HG03108 (cell line): ENCODE measurements at regions not wholly inside any gene's neighbourhood (a gene's known extent, or its start where the extent isn't known, plus 50 kb on each side); places are given as distances from the start of the nearest gene placed in this dataset.
"Not testable (repeated sequence)": the region's sequence is repeated elsewhere in the genome, so short reads cannot be mapped to it uniquely, and the experiment has no call there.

Source experiments
- ATAC-seq: cut with Tn5 transposase; IDR thresholded peaks from one replicate; pipeline ENCODE4 v1.9.1; 2021; ENCODE audit warnings: moderate library complexity; ENCODE audit not compliant: unreplicated experiment

- no peak for ATAC-seq
Measured at GRCh38 chr6:135647521-135647920, 150.0 kb upstream of the AHI1 start.

DNA sequence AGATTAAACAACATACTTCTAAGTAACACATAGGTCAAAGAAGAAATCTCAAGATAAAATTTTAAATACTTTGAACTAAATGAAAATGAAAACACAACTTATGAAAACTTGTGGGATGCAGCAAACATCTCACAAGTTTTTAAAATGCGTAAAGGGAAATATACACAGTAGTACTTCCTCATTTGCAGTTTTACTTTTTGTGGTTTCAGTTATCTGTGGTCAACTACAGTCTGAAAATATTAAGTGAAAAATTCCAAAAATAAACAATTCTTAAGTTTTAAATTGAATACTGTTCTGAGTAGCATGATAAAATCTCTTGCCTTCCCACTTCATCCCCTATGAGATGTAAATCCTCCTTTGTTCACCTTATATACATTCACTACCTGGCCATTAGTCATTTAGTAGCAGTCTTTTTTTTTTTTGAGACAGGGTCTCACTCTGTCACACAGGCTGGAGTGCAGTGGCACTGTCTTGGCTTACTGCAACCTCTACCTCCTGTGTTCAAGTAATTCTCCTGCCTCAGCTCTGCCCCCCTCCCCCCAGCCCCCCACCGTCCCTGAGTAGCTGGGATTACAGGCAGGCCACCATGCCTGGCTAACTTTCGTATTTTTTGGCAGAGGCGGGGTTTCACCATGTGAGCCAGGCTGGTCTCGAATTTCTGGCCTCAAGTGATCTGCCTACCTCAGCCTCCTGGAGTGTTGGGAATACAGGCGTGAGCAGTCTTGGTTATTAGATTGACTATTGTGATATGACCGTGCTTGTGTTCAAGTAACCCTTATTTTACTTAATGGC, 154.6 kb upstream of the AHI1 start:
- peak; percentile 96 for ATAC-seq

GRCh38 chr6:135655055-135655454, 157.5 kb upstream of the AHI1 start:
- ATAC-seq = no peak

DNA sequence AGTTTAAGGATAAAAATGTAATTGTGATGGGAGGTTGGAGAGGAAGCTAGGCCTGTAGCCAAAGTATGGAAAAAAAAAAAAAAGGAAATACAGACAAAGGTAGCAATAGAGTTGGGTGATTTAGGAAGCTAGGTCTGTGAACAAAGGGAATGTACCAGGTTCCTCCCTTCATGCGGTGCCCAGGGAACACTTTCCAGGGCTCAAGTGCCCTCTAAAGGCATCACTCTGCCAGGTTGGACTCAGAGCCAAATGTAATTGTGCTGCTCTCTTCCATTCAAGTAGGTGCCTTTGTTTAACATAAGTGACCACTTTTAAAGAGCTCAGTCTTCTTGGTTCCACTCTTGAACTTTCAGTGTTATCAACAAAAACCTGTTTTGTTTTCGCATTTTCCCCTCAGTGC, 159.7 kb upstream of the AHI1 start:
- no peak for ATAC-seq

GRCh38 chr6:135658481-135658880, 160.9 kb upstream of the AHI1 start:
- ATAC-seq = no peak

DNA sequence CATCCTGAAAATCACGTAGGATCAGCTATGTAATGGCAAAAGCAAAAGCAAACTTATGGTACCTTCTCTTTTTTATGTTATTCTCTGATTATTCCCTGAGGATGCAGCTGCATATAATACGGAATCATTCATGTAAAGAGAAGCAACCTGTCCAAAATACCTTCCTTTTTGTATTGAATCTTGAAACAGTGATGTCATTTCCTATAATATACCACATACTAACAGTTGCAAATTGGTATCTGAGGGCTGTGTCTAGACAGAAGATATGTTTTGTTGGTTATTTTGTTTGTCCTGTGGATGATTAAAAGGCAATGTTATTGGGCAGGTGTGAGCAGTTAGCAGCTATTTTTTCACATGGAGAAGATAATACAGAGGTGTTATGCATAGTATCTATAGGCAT, 161.4 kb upstream of the AHI1 start:
- ATAC-seq = no peak

DNA sequence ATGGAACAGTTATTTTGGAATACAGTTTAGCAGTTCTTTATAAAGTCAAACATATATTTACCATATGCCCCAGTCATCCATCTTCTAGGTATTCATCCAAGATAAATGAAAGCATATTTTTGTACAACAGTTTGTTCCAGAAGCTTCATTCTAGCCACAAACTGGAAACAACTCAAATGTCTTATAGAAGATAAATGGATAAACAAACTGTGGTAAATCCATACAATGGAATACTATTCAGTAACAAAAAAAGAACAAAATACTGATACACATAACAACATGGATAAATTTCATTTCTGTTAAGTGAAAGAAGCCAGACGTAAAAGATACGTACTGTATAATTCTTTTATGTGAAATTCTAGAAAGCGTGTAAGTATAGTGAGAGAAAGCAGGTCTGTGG, 167.0 kb upstream of the AHI1 start:
- no peak for ATAC-seq

- ATAC-seq = no peak
Measured at GRCh38 chr6:135665935-135666334, 168.4 kb upstream of the AHI1 start.

- no peak for ATAC-seq
Measured at GRCh38 chr6:135667691-135668455, 170.3 kb upstream of the AHI1 start.

DNA sequence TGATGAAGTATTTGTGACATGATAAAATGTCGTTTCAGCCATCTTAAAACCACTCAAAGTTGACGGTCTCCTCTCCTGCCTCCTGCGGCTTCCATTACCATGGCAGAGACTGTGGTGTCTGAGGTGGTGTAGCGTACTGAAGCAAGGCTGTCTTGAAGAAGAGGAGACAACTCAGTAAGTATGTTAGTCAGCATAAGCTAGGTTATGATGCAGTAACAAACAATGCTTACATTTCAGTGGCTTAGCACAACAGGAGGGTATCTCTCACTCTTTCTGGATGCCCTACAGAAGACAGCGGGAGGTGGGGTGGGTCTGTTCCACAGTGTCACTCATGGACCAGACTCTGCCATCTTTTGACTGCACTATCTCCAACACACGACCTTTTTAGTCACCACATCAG, 174.7 kb upstream of the AHI1 start:
- no peak for ATAC-seq

GRCh38 chr6:135673501-135674309, 176.2 kb upstream of the AHI1 start:
- no peak for ATAC-seq

DNA sequence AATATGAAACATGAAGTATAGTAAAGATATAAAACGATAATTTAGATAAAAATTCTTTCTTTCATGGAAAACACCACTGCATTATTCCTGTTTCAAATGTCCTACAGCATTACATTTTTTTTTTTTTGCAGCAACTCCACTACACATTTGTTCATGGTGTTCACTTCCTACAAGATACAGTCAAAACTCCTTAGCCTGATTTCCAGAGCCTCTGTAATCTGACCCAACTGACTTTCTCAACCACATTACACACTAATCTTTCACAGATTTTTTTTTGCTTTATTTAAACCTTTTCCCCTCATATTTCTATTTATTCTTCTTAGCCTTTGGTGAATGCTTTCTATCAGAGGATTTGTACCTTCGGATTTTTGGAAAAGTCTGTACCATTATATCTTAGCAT, 176.5 kb upstream of the PDE7B start:
- no peak for ATAC-seq

GRCh38 chr6:135675862-135676261, 175.6 kb upstream of the PDE7B start:
- ATAC-seq = no peak

GRCh38 chr6:135680964-135681913, 170.3 kb upstream of the PDE7B start:
- ATAC-seq = no peak

DNA sequence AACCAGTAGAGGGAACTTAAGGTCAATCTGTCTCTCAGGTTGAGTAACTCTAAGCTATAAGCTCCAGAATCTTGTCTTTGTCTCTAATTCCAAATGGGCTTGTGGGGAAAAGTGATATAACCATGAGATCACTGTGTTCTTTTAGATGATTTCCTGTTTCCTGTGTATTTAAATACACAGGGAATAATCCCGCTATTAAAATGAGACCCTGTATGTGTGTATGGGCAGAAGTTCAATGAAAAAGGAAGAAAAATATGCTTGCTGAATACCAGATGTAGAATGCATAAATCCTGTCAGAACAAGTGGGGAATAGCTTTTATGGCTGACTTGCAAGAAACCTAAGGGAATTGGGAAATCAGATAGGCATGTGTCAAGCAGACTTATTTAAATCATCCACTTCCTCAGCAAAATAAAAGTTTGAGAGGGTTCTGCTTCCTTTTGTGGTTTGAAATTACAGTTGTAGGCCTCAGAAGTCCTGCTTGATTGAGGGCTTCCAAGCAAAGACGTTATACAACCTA, 164.7 kb upstream of the PDE7B start:
- no peak for ATAC-seq

DNA sequence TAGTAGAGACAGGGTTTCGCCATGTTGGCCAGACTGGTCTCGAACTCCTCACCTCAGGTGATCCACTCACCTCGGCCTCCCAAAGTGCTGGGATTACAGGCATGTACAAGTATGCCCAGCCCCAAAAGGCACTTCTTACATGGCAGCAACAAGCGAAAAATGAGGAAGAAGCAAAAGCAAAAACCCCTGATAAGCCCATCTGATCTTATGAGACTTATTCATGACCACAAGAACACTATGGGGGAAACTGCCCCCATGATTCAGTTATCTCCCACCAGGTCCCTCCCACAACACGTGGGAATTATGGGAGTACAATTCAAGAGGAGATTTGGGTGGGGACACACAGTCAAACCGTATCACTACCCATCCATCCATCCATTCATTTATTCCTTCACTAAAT, 163.0 kb upstream of the PDE7B start:
- not testable (repeated sequence) for ATAC-seq

- ATAC-seq = no peak
Measured at GRCh38 chr6:135692426-135692825, 159.1 kb upstream of the PDE7B start.

DNA sequence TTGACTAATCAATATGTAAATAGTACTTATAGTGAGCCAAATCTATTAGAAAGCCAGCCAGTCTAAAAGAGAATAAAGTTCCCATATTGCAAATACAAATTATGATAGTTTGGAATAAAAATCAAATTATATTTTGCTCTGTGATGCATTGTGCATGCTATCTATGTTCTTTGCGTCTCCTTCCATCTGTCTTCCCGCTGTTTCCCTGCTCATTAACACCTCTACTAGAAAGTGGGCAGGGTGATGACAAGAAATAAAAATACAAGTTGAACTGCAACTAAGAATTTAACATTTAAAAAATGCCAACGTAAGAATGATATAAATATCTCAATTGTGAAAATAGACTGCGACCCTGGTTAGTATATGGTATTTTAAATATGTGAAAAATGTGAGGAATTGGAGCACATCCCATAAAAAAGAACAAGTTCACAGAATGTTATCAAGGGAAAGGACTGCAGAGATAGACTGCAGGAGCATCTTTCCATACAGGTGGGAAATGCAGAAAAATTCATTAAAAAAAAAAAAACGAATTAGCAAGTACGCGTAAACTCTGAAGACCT, 157.6 kb upstream of the PDE7B start:
- no peak for ATAC-seq

DNA sequence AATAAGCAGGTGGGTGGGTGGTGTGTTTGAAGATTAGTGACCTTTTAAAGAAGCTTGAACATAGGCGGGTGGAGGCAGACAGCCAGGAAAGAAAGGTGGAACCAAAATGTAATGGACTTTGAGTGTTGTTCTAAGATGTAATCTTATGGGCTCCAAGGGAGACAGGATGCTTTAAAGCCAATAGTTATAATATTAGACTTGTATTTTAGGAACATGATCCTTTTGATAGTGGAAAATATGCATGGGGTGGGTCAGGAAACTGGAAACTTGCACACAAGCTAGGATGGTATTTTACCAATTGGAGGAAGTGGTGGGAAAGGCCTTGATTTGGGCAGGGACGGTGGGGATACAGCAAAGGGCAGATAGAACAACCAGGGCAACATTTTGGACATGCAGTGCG, 151.8 kb upstream of the PDE7B start:
- no peak for ATAC-seq

DNA sequence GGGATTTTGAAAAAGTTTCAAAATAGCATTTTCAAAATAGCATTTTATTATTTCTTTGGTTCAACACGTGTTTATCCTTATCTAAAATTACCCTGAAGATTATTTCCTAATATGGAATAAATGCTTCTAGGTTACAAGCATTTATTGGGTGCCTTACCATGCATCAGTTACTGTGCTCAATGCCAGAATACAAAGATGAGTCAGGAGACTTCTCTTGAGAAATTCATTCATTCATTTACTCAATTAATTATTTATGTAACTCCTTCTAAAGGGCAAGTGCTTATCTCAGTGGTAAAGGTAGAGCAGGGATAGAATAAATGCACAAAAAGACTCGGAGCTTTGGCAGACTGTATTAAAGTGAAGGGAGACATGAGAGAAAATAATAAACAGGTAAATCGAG, 150.1 kb upstream of the PDE7B start:
- ATAC-seq = no peak
